ENCODE measurements at regions not wholly inside any gene's neighbourhood (a gene's known extent, or its start where the extent isn't known, plus 50 kb on each side); places are given as distances from the start of the nearest gene placed in this dataset.

GRCh38 chr7:67771846-67772605 is 775.4 kb downstream of the TYW1 start:
- H3K36me3 ChIP-seq = no peaks in the 10 kb centered on the region
- no peak for DNase-seq
- no peaks in the 10 kb centered on the region for H3K4me1 ChIP-seq
- H3K4me3 ChIP-seq = no peak overlapping the region
- WGBS, 2 donors = 69 to 74% methylated on average over 15 of the region's 15 CpGs
- H3K9me3 ChIP-seq = peaks cover 0 to 5% (median 1%) of the 10 kb centered on the region in 4 donors
- intact Hi-C loops (cut with DNase I) = no loop called here
- no peak overlapping the region for H3K27ac ChIP-seq
- TF ChIP-seq CTCF (IDR thresholded peaks at IDR 0.05) (no peak), POLR2A (IDR thresholded peaks at IDR 0.05) (no peak), POLR2AphosphoS5 (IDR thresholded peaks at IDR 0.05) (no peak), EP300 (IDR thresholded peaks at IDR 0.05) (no peak)
- peaks cover 0 to 10% (median 3%) of the 10 kb centered on the region in 3 donors for H3K27me3 ChIP-seq

GRCh38 chr7:67773081-67773480 is 776.4 kb downstream of the TYW1 start:
- 62 to 85% methylated on average over 6 of the region's 6 CpGs for WGBS, 2 donors
- Histone ChIP-seq H3K4me3 (no peak overlapping the region), H3K9me3 (peaks cover 0 to under 1% (median 0%) of the 10 kb centered on the region in 4 donors), H3K27me3 (peaks cover 0 to 10% (median 3%) of the 10 kb centered on the region in 3 donors), H3K4me1 (no peaks in the 10 kb centered on the region), H3K36me3 (no peaks in the 10 kb centered on the region), H3K27ac (no peak overlapping the region)
- intact Hi-C loops (cut with DNase I) = no loop called here
- TF ChIP-seq POLR2AphosphoS5 (IDR thresholded peaks at IDR 0.05) (no peak), POLR2A (IDR thresholded peaks at IDR 0.05) (no peak), CTCF (IDR thresholded peaks at IDR 0.05) (no peak), EP300 (IDR thresholded peaks at IDR 0.05) (no peak)
- no peak for DNase-seq

- TF ChIP-seq EP300 (IDR thresholded peaks at IDR 0.05) (no peak), POLR2A (IDR thresholded peaks at IDR 0.05) (no peak), POLR2AphosphoS5 (IDR thresholded peaks at IDR 0.05) (no peak), CTCF (IDR thresholded peaks at IDR 0.05) (no peak)
- H3K4me1 ChIP-seq = no peaks in the 10 kb centered on the region
- no peak overlapping the region for H3K4me3 ChIP-seq
- no peak overlapping the region for H3K27ac ChIP-seq
- WGBS, 2 donors = 80 to 83% methylated on average over 3 of the region's 3 CpGs
- intact Hi-C loops (cut with DNase I) = no loop called here
- DNase-seq = no peak
- H3K36me3 ChIP-seq = no peaks in the 10 kb centered on the region
- H3K27me3 ChIP-seq = peaks cover 0 to 5% (median 3%) of the 10 kb centered on the region in 3 donors
- no peaks in the 10 kb centered on the region for H3K9me3 ChIP-seq
Measured at GRCh38 chr7:67777119-67777518, 780.5 kb downstream of the TYW1 start.

- H3K36me3 ChIP-seq = no peaks in the 10 kb centered on the region
- intact Hi-C loops (cut with DNase I) = no loop called here
- no peaks in the 10 kb centered on the region for H3K4me1 ChIP-seq
- DNase-seq = no peak
- no peaks in the 10 kb centered on the region for H3K27me3 ChIP-seq
- no peak overlapping the region for H3K27ac ChIP-seq
- no peak overlapping the region for H3K4me3 ChIP-seq
- no peaks in the 10 kb centered on the region for H3K9me3 ChIP-seq
- WGBS, 2 donors = 77 to 78% methylated on average over 7 of the region's 7 CpGs
- TF ChIP-seq EP300 (IDR thresholded peaks at IDR 0.05) (no peak), CTCF (IDR thresholded peaks at IDR 0.05) (no peak), POLR2A (IDR thresholded peaks at IDR 0.05) (no peak), POLR2AphosphoS5 (IDR thresholded peaks at IDR 0.05) (no peak)
Measured at GRCh38 chr7:67781841-67782240, 785.2 kb downstream of the TYW1 start.
